ENCODE measurements at regions not wholly inside any gene's neighbourhood (a gene's known extent, or its start where the extent isn't known, plus 50 kb on each side); places are given as distances from the start of the nearest gene placed in this dataset.

DNA sequence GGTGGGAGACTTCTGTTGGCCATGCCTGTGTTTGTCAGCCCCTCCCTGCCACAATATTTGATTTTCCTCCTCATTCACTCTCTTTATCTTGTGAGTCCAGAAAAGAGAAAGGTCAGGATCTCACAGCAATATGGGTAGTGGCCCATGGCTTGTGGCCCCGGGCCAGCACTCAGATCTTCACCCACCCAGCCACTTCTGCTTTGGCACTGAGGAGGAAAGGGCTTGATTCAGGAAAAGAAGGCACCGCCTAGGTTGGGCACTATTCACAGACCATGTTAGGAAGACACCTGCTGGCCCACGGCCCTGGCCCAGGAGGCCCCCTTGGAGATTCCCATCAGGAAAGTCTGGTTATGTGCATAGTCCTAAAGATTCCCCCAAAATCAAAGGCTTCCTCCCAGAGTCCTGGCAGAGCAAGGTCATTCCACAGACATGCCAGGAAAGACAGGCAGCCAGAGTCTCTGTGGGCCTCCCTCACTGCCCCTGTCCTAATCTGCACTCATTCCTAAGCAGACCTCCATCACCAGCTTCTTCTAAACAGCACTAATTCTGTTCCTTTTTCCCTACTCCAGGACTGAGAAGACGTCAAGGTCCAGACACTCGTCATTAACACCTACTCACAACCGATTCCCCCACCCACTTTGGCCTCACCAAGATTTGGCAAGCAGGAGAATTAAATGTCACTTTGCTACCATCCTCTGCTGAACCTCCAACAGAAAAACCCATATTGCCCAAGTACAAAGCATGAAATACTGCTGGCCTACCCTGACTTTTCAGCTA, 179.3 kb downstream of the DEPDC1B start:
- DNase-seq (ENCODE audit: low spot score): no peak
- ATAC-seq: peak; percentile 37
- intact Hi-C loops (cut with DNase I): no loop called here

DNA sequence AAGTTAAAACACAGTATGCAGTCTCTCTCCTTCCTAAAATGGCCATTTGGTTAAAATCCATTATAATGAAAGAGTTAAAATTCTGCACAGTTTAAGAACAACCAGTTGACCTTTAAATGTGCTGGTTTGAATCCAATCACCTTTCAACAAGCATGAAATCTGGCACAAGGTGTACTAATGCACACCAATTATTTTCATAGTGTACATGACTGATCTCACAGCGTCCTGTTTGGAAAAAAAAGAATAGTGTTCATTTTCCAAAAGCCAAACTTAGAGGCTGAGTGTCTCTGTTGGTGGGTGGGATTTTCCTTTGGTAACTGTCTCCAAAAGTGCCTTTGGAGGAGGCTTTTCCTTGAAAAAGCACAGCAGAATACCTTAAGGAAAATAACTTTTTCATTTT, 180.6 kb downstream of the DEPDC1B start:
- intact Hi-C loops (cut with DNase I): no loop called here
- DNase-seq (ENCODE audit: low spot score) (no peak), ATAC-seq (no peak)

DNA sequence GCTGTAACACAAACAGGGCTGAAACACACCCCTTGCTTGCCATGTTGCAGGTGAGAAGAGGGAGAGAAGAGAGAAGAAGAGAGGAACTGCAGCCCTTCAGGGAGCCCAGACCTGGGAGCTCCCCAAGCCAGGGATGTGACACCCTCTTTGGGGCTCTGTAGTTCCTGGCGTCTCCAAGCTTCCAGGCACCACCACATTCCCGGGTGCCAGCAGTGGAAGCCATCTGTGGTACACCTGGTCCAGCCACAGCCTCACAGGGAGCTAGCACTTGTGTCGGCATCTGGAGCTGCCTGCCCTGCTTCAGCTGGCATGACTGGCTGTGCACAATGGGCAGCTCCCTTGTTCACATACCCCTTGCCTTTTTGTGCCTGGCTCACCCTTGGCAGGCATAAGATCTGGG, 182.1 kb downstream of the DEPDC1B start:
- DNase-seq (ENCODE audit: low spot score) (no peak), ATAC-seq (no peak)
- intact Hi-C loops (cut with DNase I): no loop called here

DNA sequence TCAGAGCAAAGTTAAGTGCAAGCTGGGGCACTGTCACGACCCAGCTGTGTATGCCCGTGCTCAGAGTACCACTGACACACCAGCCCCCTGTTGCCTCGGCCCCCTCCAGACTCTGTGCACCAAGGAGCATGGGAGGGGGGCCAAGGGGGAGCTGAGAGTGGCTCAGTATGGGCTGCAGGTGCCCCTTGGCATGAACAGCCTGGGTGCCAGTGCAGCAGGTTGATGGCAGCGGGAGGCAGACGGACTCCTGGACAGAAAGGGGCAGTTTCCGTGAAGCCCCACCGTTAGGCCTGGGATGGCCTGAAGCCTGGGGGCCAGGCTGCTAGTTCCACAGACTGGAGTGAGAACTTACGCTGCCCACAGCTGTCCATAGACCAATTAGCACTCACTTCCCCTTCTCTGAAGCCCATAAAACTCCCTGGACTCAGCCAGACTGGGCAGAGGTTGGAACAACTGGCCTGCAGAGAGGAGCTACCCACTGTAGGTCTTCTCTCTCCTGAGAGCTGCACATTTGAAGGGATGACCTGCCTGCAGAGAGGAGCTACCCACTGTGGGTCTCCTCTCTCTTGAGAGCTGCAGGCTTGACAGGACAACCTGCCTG, 182.8 kb downstream of the DEPDC1B start:
- intact Hi-C loops (cut with DNase I): no loop called here
- ATAC-seq (no peak), DNase-seq (ENCODE audit: low spot score) (no peak)

DNA sequence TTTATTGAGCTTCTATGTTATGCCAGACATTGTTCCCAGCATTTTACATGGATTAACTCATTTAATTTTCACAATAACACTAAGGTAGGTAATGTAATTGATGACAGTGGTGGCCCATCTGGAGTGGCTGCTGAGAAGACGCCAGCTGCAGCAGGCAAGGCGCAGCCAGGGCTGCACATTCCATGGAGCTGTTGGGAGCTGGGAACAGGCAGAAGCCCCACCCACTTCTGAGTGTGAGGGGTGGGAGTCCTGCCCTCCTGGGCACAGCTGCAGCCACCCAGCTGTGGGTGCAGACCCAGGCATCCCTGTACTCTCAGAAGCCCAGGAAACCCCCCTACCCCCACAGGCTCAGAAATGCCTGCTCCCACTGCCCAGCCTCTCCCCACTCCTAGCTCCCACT, 183.3 kb downstream of the DEPDC1B start:
- ATAC-seq (no peak), DNase-seq (ENCODE audit: low spot score) (no peak)
- intact Hi-C loops (cut with DNase I): no loop called here

DNA sequence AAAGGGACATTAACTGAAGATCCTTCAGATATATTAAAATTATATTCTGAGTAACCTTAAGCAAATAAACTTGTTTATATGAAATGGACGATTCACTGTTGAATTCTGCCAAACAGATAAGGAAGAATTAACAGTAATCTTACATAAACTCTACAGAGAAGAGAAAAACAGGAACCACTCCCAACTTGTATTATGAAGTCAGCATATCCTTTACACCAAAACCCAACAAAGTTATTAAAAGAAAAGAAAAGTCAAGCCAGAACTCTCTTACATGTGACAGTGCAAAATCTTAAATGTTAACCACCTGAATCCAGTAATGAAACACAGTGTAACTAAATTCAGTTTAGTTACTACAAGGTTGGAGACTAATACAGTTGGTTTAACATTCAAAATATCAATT, 185.8 kb downstream of the DEPDC1B start:
- ATAC-seq (no peak), DNase-seq (ENCODE audit: low spot score) (no peak)
- intact Hi-C loops (cut with DNase I): no loop called here

DNA sequence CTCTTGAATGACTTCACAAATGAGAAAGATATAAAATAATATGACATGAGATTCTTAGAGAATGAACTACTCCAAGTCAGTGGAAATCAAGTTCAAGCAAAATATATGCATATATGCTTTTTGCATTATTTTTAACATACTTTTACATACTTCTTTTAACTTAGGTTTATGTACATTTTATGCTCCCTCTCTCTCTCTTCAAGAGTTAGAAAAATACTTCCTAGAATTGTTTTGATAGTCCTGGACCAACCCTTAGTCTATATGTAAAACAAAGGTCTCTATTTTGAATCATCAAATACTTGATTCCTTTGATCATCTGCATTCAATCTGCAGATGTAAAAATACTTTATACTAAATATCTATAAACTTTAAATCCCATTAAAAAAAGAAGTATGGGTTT, 187.8 kb downstream of the DEPDC1B start:
- ATAC-seq (no peak), DNase-seq (ENCODE audit: low spot score) (no peak)
- intact Hi-C loops (cut with DNase I): no loop called here

DNA sequence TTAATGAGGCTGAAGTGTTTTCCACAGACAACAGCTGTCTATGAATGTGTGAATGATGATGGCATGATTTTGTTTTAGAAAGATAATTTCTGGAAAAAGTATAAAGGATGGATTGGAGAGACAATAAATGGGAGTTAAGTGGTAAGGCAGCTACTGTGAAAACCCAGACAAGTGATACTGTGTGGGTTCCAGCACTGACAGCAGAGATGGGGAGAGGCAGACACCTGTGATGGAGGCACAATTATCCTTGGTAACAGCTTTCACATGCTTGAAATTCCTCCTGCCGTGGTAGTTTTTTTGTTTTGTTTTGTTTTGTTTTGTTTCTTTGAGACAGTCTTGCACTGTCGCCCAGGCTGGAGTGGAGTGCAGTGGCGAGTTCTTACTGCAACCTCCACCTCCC, 189.3 kb downstream of the DEPDC1B start:
- intact Hi-C loops (cut with DNase I): no loop called here
- ATAC-seq: no peak
- DNase-seq (ENCODE audit: low spot score): no peak

DNA sequence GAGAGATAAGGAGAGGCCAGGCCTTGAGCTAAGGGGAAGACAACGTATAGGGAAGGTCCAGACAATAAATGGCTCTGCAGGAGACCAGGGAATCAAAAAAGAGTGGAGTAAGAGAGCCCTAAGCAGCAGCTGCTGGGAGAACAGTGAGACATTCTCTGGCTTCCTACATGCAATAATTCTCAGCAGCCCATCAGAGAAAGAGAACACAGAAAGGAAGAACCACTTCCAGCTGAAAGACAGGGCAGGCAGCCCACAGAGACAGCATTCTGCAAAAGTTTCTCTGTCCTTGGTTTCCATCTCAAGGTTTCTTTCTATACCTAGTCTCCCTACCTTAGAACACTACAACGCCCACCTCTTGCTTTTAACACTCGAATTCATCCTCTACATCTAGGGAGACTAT, 189.9 kb downstream of the DEPDC1B start:
- intact Hi-C loops (cut with DNase I): no loop called here
- DNase-seq (ENCODE audit: low spot score) (no peak), ATAC-seq (no peak)

DNA sequence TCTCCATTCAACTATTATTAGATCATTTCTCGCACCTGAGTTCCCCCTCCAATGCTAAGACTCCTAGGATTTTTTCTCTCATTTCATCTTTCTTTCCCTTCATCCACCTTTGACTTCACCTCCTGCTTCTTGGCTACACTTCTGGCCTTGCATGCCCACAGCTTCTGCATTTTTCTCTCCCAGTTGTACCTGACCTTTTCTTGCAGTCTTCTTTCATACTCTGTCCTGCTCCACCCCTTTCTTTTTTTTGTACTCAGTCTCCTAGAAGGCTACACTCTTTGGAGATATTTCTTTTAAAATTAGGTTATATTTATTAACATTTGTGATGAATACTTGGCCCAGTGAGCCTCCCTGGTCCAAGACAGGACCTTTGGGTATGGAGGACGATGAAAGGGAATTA, 190.4 kb downstream of the DEPDC1B start:
- no peak for DNase-seq (ENCODE audit: low spot score)
- no peak for ATAC-seq
- intact Hi-C loops (cut with DNase I): no loop called here

DNA sequence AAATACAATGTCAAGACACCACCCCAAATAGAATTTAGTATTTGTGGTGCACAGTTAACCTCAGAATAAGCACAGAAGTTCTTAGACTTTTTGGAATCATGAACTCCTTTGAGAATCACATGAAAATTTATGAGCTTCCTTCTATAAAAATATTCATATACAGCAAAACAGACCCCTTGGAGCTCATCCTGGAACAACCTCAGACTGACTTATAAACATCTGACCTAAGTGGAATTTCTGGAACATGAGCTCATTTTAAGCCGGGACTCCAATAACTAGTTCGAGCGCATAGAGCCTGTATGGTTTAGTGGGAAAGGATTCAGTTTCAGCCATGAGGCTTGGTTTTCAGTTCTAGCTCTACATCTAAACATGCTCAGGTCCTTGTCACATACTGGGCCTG, 192.3 kb downstream of the DEPDC1B start:
- ATAC-seq (no peak), DNase-seq (ENCODE audit: low spot score) (no peak)
- intact Hi-C loops (cut with DNase I): no loop called here

DNA sequence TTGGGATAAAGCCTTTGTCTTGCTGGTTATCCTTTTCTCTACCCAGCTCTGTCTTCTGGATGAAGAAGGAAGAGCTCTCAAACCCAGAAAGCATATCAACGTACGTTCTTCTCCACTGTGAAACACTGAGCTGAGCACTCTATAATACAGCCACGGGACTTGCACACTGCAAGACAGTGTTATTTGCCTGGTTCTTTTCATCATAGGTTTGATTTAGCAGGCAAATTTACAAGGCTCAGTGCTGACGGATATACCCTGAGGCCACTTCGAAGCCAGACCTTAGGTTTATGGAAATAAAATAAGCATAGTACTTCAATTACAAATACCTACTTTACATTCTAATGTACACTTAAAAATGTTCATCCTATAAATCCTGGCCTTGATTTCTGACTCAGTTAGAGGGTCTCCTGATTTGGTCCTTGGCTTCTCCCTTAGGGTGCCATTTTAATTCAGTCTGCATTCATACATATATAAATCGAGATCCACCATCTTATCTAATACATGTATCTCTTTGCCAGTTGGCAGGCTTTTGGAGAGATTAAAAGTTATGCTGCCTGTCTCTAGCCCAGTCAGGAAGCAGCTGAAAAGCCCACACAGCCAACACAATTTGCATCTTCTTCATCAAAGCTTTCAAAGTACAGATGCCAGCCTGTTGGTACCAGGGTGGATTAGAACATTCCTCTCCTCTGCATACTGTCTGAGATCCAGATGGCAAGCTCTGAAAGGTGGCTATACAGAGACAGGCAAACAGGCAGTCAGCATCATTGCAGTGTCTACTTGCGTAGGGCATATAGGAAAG, 194.4 kb downstream of the DEPDC1B start:
- intact Hi-C loops (cut with DNase I): no loop called here
- ATAC-seq (no peak), DNase-seq (ENCODE audit: low spot score) (no peak)

DNA sequence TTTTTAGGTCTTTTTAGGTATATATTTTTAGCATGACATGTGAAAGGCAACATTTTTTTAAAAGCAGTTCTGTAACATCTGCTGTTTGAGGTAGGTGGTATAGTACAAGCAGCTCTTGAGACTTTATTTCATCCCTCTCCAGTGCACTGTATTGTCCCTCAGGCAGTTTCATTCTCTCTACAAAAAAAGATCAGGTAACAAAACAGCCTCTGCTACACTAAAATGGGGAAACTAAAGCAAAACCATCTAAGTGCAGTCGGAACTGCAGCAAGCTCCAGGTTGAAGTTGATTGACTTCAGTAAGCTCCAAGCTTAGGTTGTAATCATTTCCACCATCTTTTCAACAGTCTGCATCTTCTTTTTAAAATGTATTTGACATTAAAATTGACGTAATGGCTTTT, 195.6 kb downstream of the DEPDC1B start:
- intact Hi-C loops (cut with DNase I): no loop called here
- DNase-seq (ENCODE audit: low spot score): no peak
- no peak for ATAC-seq

DNA sequence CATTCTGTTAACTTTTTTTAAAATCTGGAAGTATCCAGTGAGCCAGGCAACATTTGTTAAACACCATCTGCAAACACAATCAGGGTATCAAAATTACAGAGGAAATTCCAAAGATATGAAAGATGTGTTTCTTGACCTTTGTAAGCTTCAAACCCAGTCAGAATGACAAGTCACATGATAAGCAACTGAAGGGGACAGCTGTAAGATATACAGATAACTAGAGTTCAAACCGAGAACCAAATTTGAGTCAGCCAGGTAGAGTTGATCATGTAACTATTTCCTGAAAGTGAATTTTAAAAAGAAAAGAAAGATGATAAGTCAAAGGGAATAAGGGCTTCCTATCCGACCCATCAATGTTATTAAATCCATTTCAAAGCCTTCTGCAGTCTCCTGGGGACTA, 196.2 kb downstream of the DEPDC1B start:
- DNase-seq (ENCODE audit: low spot score) (no peak), ATAC-seq (no peak)
- intact Hi-C loops (cut with DNase I): no loop called here

DNA sequence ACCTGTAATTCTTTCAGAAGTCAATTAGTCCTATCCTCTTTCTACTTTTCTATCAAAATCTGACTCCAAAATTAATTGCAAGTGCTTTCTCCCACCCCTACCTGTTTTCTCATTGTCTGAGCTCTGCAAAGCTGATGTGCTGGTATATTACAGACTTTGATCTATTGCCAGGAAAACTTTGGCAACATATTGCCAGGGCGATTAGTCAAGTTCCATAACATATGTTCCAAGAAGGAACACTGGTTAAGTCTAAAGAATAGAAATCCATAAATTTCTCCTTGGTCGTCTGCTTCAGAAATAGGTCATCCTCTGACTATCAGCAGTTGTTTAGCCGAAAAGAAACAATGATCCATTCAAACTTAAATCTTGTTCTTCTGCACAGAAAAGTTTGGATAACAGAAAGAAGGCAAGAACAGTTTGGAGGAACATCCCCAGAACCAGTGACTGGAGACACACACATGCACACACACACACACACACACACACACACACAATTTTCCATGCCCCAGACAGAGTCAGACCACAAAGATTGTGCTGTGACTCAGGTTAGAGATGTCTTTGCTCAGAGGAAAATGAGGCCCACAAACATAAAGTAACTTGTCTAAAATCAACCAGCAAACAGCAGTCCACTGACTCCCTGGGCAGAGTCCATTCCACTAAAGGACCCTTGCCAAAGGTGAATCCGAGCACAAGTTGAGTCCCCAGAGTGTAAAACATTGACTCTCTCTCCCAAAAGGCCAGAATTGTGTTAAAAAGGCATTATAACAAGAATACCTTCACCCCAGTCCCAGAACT, 202.1 kb downstream of the DEPDC1B start:
- intact Hi-C loops (cut with DNase I): no loop called here
- no peak for ATAC-seq

DNA sequence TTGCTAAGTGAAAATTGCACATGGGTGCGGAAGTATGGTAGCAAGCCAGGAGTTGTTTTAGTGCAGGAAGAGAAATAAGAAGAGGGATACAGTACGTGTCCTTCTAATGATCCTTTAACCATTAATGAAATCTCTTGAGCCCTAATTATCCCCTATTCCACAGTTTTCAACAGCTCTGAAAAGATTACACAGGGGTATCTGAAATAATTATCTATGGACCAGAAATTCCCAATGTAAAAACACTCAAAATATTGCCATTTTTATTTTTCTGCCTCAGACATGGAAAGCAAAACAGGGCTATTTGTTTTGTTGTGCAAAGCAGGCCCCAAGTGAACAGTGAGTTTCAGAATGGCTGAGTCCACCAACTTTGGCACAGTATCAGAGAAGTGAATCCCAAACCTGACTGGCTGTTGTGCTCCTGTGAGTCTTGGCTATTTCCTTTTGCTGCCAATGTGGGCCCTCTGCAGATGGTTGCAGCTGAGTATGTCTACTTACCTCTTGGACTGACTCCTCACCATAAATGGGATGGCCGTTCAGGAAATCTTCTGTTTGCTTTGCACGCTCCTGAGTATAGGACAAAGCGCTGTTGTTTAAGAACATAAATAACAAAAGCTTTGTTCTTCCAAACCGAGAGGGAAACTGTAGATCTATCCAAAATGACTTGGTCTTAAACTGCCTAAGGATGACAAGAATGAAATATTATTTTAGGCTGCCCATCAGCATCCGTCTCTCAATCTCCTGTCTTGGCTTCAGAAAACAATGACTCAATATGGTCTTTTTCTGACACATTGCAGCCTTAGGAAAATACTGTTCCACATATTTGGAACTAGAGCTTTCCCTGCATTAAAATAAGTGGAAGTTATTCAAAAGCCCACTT, 204.1 kb downstream of the DEPDC1B start:
- DNase-seq (ENCODE audit: low spot score) (no peak), ATAC-seq (no peak)
- intact Hi-C loops (cut with DNase I): no loop called here

More for the DNA sequence above, 202.1 kb downstream of the DEPDC1B start:
- no peak for DNase-seq (ENCODE audit: low spot score)

DNA sequence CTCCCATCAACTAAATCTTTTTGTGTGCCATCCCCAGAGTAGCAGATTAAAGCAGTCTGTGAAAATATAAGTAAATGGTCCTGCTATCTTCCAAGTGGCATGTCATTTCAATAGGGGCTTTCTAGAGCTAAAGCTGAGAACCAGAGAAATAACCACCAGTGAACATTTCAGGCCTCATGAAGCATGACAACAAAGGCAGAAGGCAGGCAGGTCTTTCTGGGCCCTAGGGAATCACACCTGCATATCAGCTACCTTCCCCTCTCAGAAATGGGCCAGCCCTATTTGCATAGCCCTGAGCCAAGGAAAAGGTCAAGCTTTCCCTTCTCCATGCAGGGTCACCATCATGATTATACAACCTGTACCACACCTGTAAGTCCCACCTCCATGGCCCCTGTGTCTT, 205.3 kb downstream of the DEPDC1B start:
- intact Hi-C loops (cut with DNase I): no loop called here
- ATAC-seq (no peak), DNase-seq (ENCODE audit: low spot score) (no peak)

DNA sequence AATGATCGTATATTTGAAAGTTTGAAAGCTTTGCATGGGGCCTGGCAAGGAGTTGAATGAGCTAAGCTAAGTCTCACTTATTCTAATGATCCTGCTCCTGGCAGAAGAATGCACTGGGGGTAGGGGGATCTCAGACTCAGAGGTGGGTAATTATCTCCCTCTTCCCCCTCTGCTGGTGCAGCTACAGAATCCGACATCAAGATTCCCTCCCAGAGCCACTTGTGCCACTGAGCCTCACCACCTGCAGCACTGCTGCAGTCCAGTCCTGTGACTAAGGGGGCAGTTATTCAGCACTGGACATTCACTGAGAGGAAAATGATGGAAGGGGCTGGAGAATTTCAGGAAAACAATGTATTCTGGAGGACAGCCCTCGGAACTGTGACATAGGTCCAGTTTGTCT, 205.8 kb downstream of the DEPDC1B start:
- DNase-seq (ENCODE audit: low spot score) (no peak), ATAC-seq (no peak)
- intact Hi-C loops (cut with DNase I): no loop called here

DNA sequence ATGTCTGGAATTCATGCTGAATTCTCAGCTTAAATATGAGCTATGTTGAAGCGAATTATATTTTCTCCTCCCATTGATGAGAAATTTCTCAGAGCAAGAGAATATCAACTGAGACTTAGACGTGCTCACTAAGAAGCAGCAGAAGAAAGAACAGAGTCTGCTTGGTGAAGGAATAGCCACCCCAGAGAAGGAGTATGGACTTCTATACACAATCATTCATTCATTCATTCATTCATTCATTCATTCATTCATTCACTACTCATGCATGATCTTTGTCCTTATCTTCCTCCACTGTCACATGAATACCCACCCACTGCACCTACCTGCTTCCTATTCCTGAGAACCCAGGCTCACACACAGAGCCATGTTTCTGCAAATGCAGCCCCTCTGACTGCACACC, 206.6 kb downstream of the DEPDC1B start:
- DNase-seq (ENCODE audit: low spot score): no peak
- intact Hi-C loops (cut with DNase I): no loop called here
- no peak for ATAC-seq
